Astrocyte (in vitro differentiated cells and primary cell): ENCODE measurements at regions not wholly inside any gene's neighbourhood (a gene's known extent, or its start where the extent isn't known, plus 50 kb on each side); places are given as distances from the start of the nearest gene placed in this dataset.

Source experiments
- DNase-seq: peaks from one replicate; pipeline ENCODE4 v3.0.0-alpha.2; 2010; ENCODE audit warnings: low read depth
- FAIRE-seq: peaks from 2 replicates; lab custom pipeline; 2011; peaks lifted over from hg19 to GRCh38; lab: Jason Lieb, UNC
- H2AFZ ChIP-seq: 2 replicates; pipeline ENCODE4 v1.6.0; 2012; ENCODE audit warnings: low read depth, low read length, inconsistent platforms
- H3K27ac ChIP-seq: 2 replicates; pipeline ENCODE4 v1.5.1; 2011; ENCODE audit warnings: low read depth, low read length, inconsistent platforms
- H3K27me3 ChIP-seq: 2 replicates; pipeline ENCODE4 v1.6.0; 2011; ENCODE audit warnings: low read length, inconsistent platforms; ENCODE audit not compliant: insufficient read depth
- H3K36me3 ChIP-seq: 2 replicates; pipeline ENCODE4 v1.5.1; 2011; ENCODE audit warnings: low read length, inconsistent platforms; ENCODE audit not compliant: insufficient read depth
- H3K4me1 ChIP-seq: 2 replicates; pipeline ENCODE4 v1.5.1; 2011; ENCODE audit warnings: low read length, inconsistent platforms; ENCODE audit not compliant: insufficient read depth
- H3K4me2 ChIP-seq: 2 replicates; pipeline ENCODE4 v1.6.0; 2012; ENCODE audit warnings: low read length, inconsistent platforms
- H3K4me3 ChIP-seq: 2 replicates; pipeline ENCODE4 v1.5.1; 2011; ENCODE audit warnings: low read depth, mild to moderate bottlenecking, low read length, inconsistent platforms; ENCODE audit not compliant: insufficient read depth
- H3K79me2 ChIP-seq: 2 replicates; pipeline ENCODE4 v1.6.0; 2012; ENCODE audit warnings: mild to moderate bottlenecking, low read length, inconsistent platforms; ENCODE audit not compliant: insufficient read depth
- H3K9ac ChIP-seq: 2 replicates; pipeline ENCODE4 v1.6.0; 2012; ENCODE audit warnings: mild to moderate bottlenecking, low read length, inconsistent platforms
- H3K9me3 ChIP-seq: 2 replicates; pipeline ENCODE4 v1.5.1; 2012; ENCODE audit warnings: low read depth, mild to moderate bottlenecking, low read length, inconsistent platforms; ENCODE audit not compliant: insufficient read depth
- H4K20me1 ChIP-seq: 2 replicates; pipeline ENCODE4 v1.6.0; 2012; ENCODE audit warnings: low read length, inconsistent platforms; ENCODE audit not compliant: insufficient read depth
- H3K27ac Mint-ChIP-seq: one replicate; pipeline ENCODE4 v1.8.0; 2021; ENCODE audit warnings: mild to moderate bottlenecking, mixed read lengths; ENCODE audit not compliant: unreplicated experiment
- H3K27me3 Mint-ChIP-seq: one replicate; pipeline ENCODE4 v1.8.0; 2021; ENCODE audit warnings: low read depth, mixed read lengths; ENCODE audit not compliant: unreplicated experiment
- H3K36me3 Mint-ChIP-seq: one replicate; pipeline ENCODE4 v1.8.0; 2021; ENCODE audit warnings: low read depth, mixed read lengths; ENCODE audit not compliant: unreplicated experiment
- H3K4me1 Mint-ChIP-seq: one replicate; pipeline ENCODE4 v1.8.0; 2021; ENCODE audit warnings: low read depth, mixed read lengths; ENCODE audit not compliant: unreplicated experiment
- H3K4me3 Mint-ChIP-seq: one replicate; pipeline ENCODE4 v1.8.0; 2021; ENCODE audit warnings: mild to moderate bottlenecking, moderate library complexity, mixed read lengths; ENCODE audit not compliant: unreplicated experiment
- H3K9me3 Mint-ChIP-seq: one replicate; pipeline ENCODE4 v1.8.0; 2021; ENCODE audit warnings: mild to moderate bottlenecking, mixed read lengths; ENCODE audit not compliant: unreplicated experiment
- EZH2 ChIP-seq: IDR thresholded peaks from 2 replicates; pipeline ENCODE4 v1.6.1; 2012; ENCODE audit warnings: mild to moderate bottlenecking, low read length, inconsistent platforms; ENCODE audit not compliant: insufficient read depth
- TF ChIP-seq, protein P1 (sequence below): IDR thresholded peaks from 2 replicates; pipeline ENCODE4 v1.5.1; 2011; ENCODE audit warnings: low read depth, mild to moderate bottlenecking, inconsistent platforms, low read length, moderate library complexity; ENCODE audit not compliant: insufficient read depth

DNA sequence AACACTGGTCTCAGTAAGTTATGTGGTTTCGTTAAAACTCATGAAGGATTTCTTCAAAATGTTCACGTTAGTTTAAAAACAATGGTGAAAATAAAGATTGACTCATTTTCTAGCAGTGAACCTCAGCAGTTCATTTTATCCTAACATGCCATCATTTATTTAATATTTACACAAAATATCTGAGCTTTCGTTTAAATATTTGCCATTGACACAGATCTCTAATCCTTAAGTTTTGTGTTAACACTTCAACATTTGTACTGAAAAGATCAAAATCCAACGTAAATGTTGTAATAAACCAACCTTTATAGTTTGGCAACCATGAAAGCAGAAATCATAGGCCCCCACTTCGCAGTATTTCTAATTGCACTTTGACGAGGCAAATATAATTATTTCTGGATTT, 1129.5 kb downstream of the PLA2G4A start:
- no peaks in the 10 kb centered on the region for H3K4me1 Mint-ChIP-seq
- FAIRE-seq, result no peak
- H3K36me3 Mint-ChIP-seq, result no peaks in the 10 kb centered on the region
- Histone ChIP-seq H4K20me1 (no peaks in the 10 kb centered on the region), H3K4me1 (no peaks in the 10 kb centered on the region), H3K9ac (no peak overlapping the region), H3K79me2 (no peaks in the 10 kb centered on the region), H3K9me3 (no peaks in the 10 kb centered on the region), H3K4me2 (no peak overlapping the region), H3K36me3 (no peaks in the 10 kb centered on the region), H3K27ac (no peak overlapping the region), H3K27me3 (no peaks in the 10 kb centered on the region), H3K4me3 (no peak overlapping the region), H2AFZ (no peak overlapping the region)
- H3K4me3 Mint-ChIP-seq, result no peak overlapping the region
- DNase-seq, result no peak
- H3K27ac Mint-ChIP-seq, result no peak overlapping the region
- TF ChIP-seq, protein P1, sequence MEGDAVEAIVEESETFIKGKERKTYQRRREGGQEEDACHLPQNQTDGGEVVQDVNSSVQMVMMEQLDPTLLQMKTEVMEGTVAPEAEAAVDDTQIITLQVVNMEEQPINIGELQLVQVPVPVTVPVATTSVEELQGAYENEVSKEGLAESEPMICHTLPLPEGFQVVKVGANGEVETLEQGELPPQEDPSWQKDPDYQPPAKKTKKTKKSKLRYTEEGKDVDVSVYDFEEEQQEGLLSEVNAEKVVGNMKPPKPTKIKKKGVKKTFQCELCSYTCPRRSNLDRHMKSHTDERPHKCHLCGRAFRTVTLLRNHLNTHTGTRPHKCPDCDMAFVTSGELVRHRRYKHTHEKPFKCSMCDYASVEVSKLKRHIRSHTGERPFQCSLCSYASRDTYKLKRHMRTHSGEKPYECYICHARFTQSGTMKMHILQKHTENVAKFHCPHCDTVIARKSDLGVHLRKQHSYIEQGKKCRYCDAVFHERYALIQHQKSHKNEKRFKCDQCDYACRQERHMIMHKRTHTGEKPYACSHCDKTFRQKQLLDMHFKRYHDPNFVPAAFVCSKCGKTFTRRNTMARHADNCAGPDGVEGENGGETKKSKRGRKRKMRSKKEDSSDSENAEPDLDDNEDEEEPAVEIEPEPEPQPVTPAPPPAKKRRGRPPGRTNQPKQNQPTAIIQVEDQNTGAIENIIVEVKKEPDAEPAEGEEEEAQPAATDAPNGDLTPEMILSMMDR, result no peak
- no peak for TF ChIP-seq EZH2
- H3K27me3 Mint-ChIP-seq, result no peaks in the 10 kb centered on the region
- no peaks in the 10 kb centered on the region for H3K9me3 Mint-ChIP-seq

- Histone ChIP-seq H3K27ac (no peak overlapping the region), H3K9me3 (no peaks in the 10 kb centered on the region), H3K4me3 (no peak overlapping the region), H3K9ac (no peak overlapping the region), H3K27me3 (no peaks in the 10 kb centered on the region), H3K79me2 (no peaks in the 10 kb centered on the region), H3K4me2 (no peak overlapping the region), H3K4me1 (no peaks in the 10 kb centered on the region), H3K36me3 (no peaks in the 10 kb centered on the region), H2AFZ (no peak overlapping the region), H4K20me1 (no peaks in the 10 kb centered on the region)
- no peaks in the 10 kb centered on the region for H3K27me3 Mint-ChIP-seq
- no peak for DNase-seq
- TF ChIP-seq EZH2, result no peak
- TF ChIP-seq, protein P1, result no peak
- no peak for FAIRE-seq
- H3K36me3 Mint-ChIP-seq, result no peaks in the 10 kb centered on the region
- H3K27ac Mint-ChIP-seq, result no peak overlapping the region
- no peaks in the 10 kb centered on the region for H3K9me3 Mint-ChIP-seq
- no peaks in the 10 kb centered on the region for H3K4me1 Mint-ChIP-seq
- no peak overlapping the region for H3K4me3 Mint-ChIP-seq
These were observed 1130.3 kb downstream of the PLA2G4A start for GRCh38 chr1:187959062-187959461.

DNA sequence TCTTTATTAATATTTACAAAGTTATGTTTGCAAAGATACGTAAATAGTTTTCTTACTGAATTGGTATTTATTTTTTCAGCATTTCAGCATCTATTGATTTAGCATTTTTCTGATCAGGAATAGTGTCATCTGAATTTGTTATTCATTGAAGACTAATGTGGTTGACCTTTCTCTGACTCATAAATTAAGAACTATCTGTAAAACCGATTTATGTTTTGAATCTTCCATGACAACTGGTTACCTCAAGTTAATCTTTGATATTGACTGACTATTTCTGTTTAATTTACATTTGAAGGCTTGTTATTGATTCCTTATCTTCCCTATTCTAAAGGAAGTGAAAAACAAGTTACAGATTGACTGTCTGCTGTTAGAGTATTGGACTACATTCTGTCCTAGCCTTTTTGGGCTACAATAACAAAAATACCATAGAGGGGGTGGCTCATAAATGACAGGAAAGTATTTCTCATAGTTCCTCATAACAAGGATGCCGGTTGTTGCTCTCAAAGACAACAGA, 1131.4 kb downstream of the PLA2G4A start:
- no peak overlapping the region for H3K27ac ChIP-seq
- H3K79me2 ChIP-seq, result no peaks in the 10 kb centered on the region
- DNase-seq (no peak), FAIRE-seq (no peak)
- no peak overlapping the region for H3K4me2 ChIP-seq
- H3K27me3 ChIP-seq, result no peaks in the 10 kb centered on the region
- no peak overlapping the region for H3K9ac ChIP-seq
- no peaks in the 10 kb centered on the region for H3K4me1 ChIP-seq
- H3K4me3 ChIP-seq, result no peak overlapping the region
- H3K36me3 ChIP-seq, result no peaks in the 10 kb centered on the region
- Mint-ChIP-seq H3K4me1 (no peaks in the 10 kb centered on the region), H3K27ac (no peak overlapping the region), H3K27me3 (no peaks in the 10 kb centered on the region), H3K36me3 (no peaks in the 10 kb centered on the region), H3K4me3 (no peak overlapping the region), H3K9me3 (no peaks in the 10 kb centered on the region)
- H4K20me1 ChIP-seq, result no peaks in the 10 kb centered on the region
- H3K9me3 ChIP-seq, result no peaks in the 10 kb centered on the region
- no peak for TF ChIP-seq EZH2
- TF ChIP-seq, protein P1, result no peak
- no peak overlapping the region for H2AFZ ChIP-seq
